BJ (cell line): ENCODE measurements at regions not wholly inside any gene's neighbourhood (a gene's known extent, or its start where the extent isn't known, plus 50 kb on each side); places are given as distances from the start of the nearest gene placed in this dataset.
"Not testable (repeated sequence)": the region's sequence is repeated elsewhere in the genome, so short reads cannot be mapped to it uniquely, and the experiment has no call there.

Experiments
- CTCF ChIA-PET: fragments of 350-600 bp; formaldehyde crosslinking; extraction: SDS; loops from one replicate; lab custom pipeline; 2021; ENCODE audit warnings: antibody characterized with exemption, inconsistent platforms; lab: Yijun Ruan, JAX
- POLR2A ChIA-PET: fragments of 300-600 bp; sonication (Branson Sonifier 250); formaldehyde crosslinking; extraction: SDS; loops from one replicate; lab custom pipeline; 2021; ENCODE audit warnings: antibody characterized with exemption; lab: Charles Lee
- DNase-seq: peaks from one replicate; pipeline ENCODE4 v3.0.0-alpha.2; 2011; ENCODE audit warnings: low read depth
- H3K27me3 ChIP-seq: 2 replicates; pipeline ENCODE4 v1.6.0; 2011; ENCODE audit warnings: low read length; ENCODE audit not compliant: control insufficient read depth, insufficient read depth
- H3K36me3 ChIP-seq: 2 replicates; pipeline ENCODE4 v1.5.1; 2011; ENCODE audit warnings: low read length; ENCODE audit not compliant: control insufficient read depth, insufficient read depth
- H3K4me3 ChIP-seq: 2 replicates; pipeline ENCODE4 v1.5.1; 2011; ENCODE audit warnings: low read depth, mild to moderate bottlenecking, control low read depth, low read length
- TF ChIP-seq, protein P1 (sequence below): IDR thresholded peaks from 2 replicates; pipeline ENCODE4 v1.5.1; 2011; ENCODE audit warnings: low read depth, mild to moderate bottlenecking, control low read depth, inconsistent platforms, low read length, moderate library complexity; ENCODE audit not compliant: insufficient read depth

DNA sequence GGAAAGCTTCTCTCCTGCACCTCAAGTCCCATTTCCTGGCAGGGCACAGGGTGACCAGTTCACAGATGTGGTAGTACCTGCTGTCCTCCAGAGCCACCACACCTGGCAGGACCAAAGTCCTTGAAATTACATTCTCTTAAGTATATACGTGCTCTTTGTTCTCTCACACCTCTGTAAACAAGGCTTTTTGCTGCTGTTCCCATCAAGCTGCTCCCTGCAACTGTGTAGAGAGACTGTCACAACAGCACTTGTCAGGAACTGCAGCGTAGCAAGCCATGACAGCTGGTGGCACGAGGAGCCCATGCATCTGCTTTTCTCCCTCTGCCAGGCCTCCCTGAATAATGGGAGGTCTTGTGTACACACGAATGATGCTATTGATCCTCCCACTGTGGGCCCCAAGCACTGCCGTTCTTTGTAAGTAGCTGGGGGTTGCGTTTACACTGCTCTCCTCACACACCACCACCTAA is 431.8 kb downstream of the CD83 start:
- Histone ChIP-seq H3K4me3 (no peak overlapping the region), H3K27me3 (no peaks in the 10 kb centered on the region), H3K36me3 (no peaks in the 10 kb centered on the region)
- CTCF ChIA-PET = no interaction called here
- TF ChIP-seq, protein P1, sequence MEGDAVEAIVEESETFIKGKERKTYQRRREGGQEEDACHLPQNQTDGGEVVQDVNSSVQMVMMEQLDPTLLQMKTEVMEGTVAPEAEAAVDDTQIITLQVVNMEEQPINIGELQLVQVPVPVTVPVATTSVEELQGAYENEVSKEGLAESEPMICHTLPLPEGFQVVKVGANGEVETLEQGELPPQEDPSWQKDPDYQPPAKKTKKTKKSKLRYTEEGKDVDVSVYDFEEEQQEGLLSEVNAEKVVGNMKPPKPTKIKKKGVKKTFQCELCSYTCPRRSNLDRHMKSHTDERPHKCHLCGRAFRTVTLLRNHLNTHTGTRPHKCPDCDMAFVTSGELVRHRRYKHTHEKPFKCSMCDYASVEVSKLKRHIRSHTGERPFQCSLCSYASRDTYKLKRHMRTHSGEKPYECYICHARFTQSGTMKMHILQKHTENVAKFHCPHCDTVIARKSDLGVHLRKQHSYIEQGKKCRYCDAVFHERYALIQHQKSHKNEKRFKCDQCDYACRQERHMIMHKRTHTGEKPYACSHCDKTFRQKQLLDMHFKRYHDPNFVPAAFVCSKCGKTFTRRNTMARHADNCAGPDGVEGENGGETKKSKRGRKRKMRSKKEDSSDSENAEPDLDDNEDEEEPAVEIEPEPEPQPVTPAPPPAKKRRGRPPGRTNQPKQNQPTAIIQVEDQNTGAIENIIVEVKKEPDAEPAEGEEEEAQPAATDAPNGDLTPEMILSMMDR = no peak
- POLR2A ChIA-PET = no interaction called here
- DNase-seq = no peak

DNA sequence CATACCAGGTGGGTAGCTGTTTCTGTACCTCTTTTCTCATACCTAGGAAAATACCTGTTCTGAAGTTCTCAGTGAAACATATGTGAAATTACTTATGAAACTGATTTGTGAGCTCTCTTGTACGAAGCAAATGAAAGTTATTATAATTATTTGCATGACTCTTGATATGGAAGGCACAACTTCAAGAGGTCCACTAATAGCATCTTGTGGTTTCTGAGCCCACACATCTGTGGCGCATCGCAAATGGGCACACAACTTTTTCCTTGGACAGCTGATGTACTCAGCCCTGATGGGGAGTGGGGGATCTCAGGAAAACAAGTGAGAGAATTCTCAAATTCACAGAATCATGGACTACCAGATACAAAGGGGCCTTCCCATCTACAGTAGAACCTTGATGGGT is 432.3 kb downstream of the CD83 start:
- ChIA-PET POLR2A (no interaction called here), CTCF (no interaction called here)
- TF ChIP-seq, protein P1 = no peak
- H3K4me3 ChIP-seq = no peak overlapping the region
- no peaks in the 10 kb centered on the region for H3K36me3 ChIP-seq
- no peak for DNase-seq
- H3K27me3 ChIP-seq = no peaks in the 10 kb centered on the region

DNA sequence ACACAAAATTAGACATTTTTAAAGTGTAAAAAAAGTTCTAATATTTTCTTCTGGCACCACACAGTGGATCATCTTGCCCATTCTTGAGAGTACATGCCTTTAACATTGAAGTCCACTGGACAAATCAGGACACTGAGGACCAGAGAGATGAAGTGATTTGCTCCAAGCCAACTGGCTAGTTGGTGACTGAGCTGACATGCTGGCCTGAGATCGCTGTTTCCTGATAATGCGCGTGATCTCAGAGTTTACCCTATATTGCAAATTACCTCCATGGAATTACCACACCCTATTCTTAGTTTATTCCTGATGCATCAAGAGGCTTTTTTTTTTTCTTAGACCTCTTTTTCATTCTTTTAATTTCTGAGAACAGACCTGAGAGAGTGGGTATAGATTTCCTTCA is 432.8 kb downstream of the CD83 start:
- TF ChIP-seq, protein P1 = no peak
- CTCF ChIA-PET = no interaction called here

DNA sequence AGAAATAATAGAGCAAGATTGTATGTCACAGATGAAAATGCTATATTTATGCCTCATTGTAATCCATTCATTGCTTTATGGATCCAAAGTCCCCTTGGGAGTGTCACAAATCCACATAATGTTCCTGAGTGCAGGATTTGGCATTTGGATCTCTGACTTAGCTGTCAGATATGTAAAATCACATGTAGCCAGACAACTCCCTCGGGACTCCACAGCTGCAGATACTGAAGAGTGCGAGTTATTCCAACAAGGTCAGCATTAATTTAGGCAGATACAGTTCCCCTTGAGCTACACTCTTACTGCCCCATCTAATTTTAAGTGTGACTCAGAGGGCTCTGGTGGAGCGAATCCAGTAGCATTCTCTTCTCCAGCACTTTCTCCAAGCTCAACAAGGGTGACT is 433.2 kb downstream of the CD83 start:
- TF ChIP-seq, protein P1 = no peak
- no peak overlapping the region for H3K4me3 ChIP-seq
- DNase-seq = no peak
- ChIA-PET CTCF (no interaction called here), POLR2A (no interaction called here)
- no peaks in the 10 kb centered on the region for H3K36me3 ChIP-seq
- H3K27me3 ChIP-seq = no peaks in the 10 kb centered on the region

More for the DNA sequence above, 432.8 kb downstream of the CD83 start:
- POLR2A ChIA-PET = no interaction called here
- H3K27me3 ChIP-seq = no peaks in the 10 kb centered on the region
- no peaks in the 10 kb centered on the region for H3K36me3 ChIP-seq
- DNase-seq = no peak
- H3K4me3 ChIP-seq = no peak overlapping the region

DNA sequence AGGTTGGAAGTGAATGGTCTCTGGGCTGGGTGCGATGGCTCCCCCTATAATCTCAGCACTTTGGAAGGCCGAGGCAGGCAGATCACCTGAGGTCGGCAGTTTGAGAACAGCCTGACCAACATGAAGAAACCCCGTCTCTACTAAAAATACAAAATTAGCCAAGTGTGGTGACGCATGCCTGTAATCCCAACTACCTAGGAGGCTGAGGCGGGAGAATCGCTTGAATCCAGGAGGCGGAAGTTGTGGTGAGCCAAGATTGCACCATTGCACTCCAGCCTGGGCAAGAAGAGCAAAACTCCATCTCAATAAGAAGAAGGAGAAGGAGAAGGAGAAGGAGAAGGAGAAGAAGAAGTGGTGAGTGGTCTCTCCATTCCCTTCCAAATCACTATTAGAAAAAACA is 434.0 kb downstream of the CD83 start:
- H3K36me3 ChIP-seq, DNase-seq, H3K4me3 ChIP-seq, POLR2A ChIA-PET, H3K27me3 ChIP-seq, CTCF ChIA-PET: not testable (repeated sequence)

DNA sequence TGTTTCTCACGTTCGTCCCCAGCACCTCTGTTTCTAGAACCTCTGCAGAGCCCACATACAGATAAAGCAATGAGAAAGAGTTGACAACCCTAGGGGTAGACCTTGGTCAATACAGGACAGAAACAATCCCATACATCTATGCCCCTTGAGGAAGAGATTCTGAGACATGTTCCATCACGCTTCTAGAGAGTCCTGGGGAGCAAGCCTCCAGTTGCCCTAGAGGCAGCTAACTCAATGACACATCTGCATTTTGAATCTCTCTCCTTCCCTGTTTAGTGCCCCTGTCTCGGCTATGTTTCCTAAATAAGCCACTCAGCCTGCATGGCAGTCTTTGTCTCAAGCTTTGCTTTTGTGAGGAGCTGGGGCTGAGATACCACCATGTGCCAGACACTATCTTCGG is 435.3 kb downstream of the CD83 start:
- ChIA-PET CTCF (interaction anchor here (0.9 to 2.1 kb wide), 2 partner anchors 8 to 14 kb away, joined by 3 to 6 read pairs; no protein-coding TSS in a partner anchor), POLR2A (no interaction called here)
- Histone ChIP-seq H3K27me3 (no peaks in the 10 kb centered on the region), H3K36me3 (no peaks in the 10 kb centered on the region), H3K4me3 (no peak overlapping the region)
- DNase-seq = no peak
- TF ChIP-seq, protein P1 = no peak
